Neural cell (in vitro differentiated cells): ENCODE measurements at regions not wholly inside any gene's neighbourhood (a gene's known extent, or its start where the extent isn't known, plus 50 kb on each side); places are given as distances from the start of the nearest gene placed in this dataset.

Experiments used
- CTCF ChIP-seq: fragments of 450-650 bp; IDR thresholded peaks from 2 replicates; pipeline ENCODE4 v1.5.1; 2014; ENCODE audit warnings: antibody characterized with exemption, mild to moderate bottlenecking, moderate library complexity; ENCODE audit not compliant: poor library complexity, severe bottlenecking
- EP300 ChIP-seq: fragments of 450-650 bp; conservative IDR thresholded peaks from 2 replicates; pipeline ENCODE4 v1.6.1; 2014; ENCODE audit warnings: antibody characterized with exemption, mild to moderate bottlenecking, moderate library complexity; ENCODE audit not compliant: poor library complexity, severe bottlenecking
- EZH2 ChIP-seq: fragments of 200-600, 300-800 bp; shearing (Covaris generic), sonication (generic); IDR thresholded peaks from 2 replicates; pipeline ENCODE4 v1.6.1; 2014; ENCODE audit warnings: antibody characterized with exemption, low read length, borderline replicate concordance, mild to moderate bottlenecking; ENCODE audit not compliant: insufficient read depth, poor library complexity, severe bottlenecking
- POLR2AphosphoS5 ChIP-seq: IDR thresholded peaks from 2 replicates; pipeline ENCODE4 v1.6.1; 2012
- RAD21 ChIP-seq: fragments of 450-650 bp; conservative IDR thresholded peaks from 2 replicates; pipeline ENCODE4 v1.6.1; 2014; ENCODE audit warnings: antibody characterized with exemption, mild to moderate bottlenecking, moderate library complexity
- REST ChIP-seq: IDR thresholded peaks from 2 replicates; pipeline ENCODE4 v1.6.1; 2012; ENCODE audit warnings: borderline replicate concordance
- SMC3 ChIP-seq: fragments of 450-650 bp; conservative IDR thresholded peaks from 2 replicates; pipeline ENCODE4 v1.6.1; 2014; ENCODE audit warnings: antibody characterized with exemption, mild to moderate bottlenecking, moderate library complexity; ENCODE audit not compliant: poor library complexity
- TAF1 ChIP-seq: IDR thresholded peaks from 2 replicates; pipeline ENCODE4 v1.6.1; 2012; ENCODE audit warnings: low read depth

- TF ChIP-seq CTCF (no peak), SMC3 (no peak), RAD21 (no peak), EZH2 (no peak), REST (no peak), EP300 (no peak), TAF1 (no peak), POLR2AphosphoS5 (no peak)
Measured at GRCh38 chr3:40593351-40593750, 68.6 kb downstream of the ZNF621 start.
